Body of pancreas (tissue), 4 donors: ENCODE measurements at regions not wholly inside any gene's neighbourhood (a gene's known extent, or its start where the extent isn't known, plus 50 kb on each side); places are given as distances from the start of the nearest gene placed in this dataset.

Experiments
- POLR2A ChIP-seq, 3 donors: fragments of 450-650 bp; IDR thresholded peaks; one replicate each; pipeline ENCODE4 v1.6.1; 2016; ENCODE audit warnings: antibody characterized with exemption in 3 of 3, mild to moderate bottlenecking in 2 of 3
- TF ChIP-seq, protein P1 (sequence below), 7 experiments: fragments of 450-650 bp in 4 of 7; fragments of 200-600 bp in 3 of 7; sonication (generic) in 3 of 7; IDR thresholded peaks; one replicate each; pipeline ENCODE4 v1.5.1; 2016 to 2019; ENCODE audit warnings: antibody characterized with exemption in 7 of 7

DNA sequence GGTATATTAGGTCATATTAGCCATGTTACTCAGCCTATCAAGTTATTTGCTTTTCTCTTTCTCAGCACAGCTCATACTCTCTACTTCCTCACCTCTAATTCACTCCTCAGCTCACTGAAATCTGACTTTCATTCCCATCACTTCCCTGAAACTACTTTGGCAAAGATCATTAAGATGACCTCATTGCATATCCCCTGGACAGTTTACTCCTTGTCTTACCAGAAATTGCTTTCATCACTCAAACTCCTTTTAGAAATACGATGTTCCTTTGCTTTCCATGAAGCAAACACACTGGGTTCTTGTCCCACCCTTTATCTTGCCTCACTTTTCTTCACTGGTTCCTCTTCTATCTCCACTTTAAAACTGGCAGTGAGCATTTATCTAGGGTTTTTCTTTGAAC lies 354.4 kb downstream of the TUSC7 start:
- TF ChIP-seq POLR2A (IDR thresholded peaks at IDR 0.05), result no peak
- TF ChIP-seq, protein P1, sequence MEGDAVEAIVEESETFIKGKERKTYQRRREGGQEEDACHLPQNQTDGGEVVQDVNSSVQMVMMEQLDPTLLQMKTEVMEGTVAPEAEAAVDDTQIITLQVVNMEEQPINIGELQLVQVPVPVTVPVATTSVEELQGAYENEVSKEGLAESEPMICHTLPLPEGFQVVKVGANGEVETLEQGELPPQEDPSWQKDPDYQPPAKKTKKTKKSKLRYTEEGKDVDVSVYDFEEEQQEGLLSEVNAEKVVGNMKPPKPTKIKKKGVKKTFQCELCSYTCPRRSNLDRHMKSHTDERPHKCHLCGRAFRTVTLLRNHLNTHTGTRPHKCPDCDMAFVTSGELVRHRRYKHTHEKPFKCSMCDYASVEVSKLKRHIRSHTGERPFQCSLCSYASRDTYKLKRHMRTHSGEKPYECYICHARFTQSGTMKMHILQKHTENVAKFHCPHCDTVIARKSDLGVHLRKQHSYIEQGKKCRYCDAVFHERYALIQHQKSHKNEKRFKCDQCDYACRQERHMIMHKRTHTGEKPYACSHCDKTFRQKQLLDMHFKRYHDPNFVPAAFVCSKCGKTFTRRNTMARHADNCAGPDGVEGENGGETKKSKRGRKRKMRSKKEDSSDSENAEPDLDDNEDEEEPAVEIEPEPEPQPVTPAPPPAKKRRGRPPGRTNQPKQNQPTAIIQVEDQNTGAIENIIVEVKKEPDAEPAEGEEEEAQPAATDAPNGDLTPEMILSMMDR (IDR thresholded peaks at IDR 0.05), result no peak
